Vagina (tissue), 2 donors: ENCODE measurements at regions not wholly inside any gene's neighbourhood (a gene's known extent, or its start where the extent isn't known, plus 50 kb on each side); places are given as distances from the start of the nearest gene placed in this dataset.

Source experiments
- CTCF ChIP-seq, 3 experiments: fragments of 450-650 bp in 2 of 3; fragments of 200-600 bp in 1 of 3; sonication (generic) in 1 of 3; IDR thresholded peaks; one replicate each; pipeline ENCODE4 v1.5.1; 2017 to 2019; ENCODE audit warnings: antibody characterized with exemption in 3 of 3, mild to moderate bottlenecking in 2 of 3, moderate library complexity in 2 of 3
- POLR2AphosphoS5 ChIP-seq, 2 donors: sonication (generic); formaldehyde crosslinking; IDR thresholded peaks; one replicate each; pipeline ENCODE4 v1.9.0; 2017; ENCODE audit warnings: antibody characterized with exemption in 2 of 2, mild to moderate bottlenecking in 2 of 2, low read depth in 1 of 2; ENCODE audit not compliant: insufficient read depth in 1 of 2

GRCh38 chr12:116343331-116343884 is 65.9 kb upstream of the MED13L start:
- TF ChIP-seq POLR2AphosphoS5 (IDR thresholded peaks at IDR 0.05; ENCODE audit: insufficient read depth in 1 of 2, low read depth in 1 of 2) (no peak), CTCF (IDR thresholded peaks at IDR 0.05) (no peak)
